ENCODE measurements at regions not wholly inside any gene's neighbourhood (a gene's known extent, or its start where the extent isn't known, plus 50 kb on each side); places are given as distances from the start of the nearest gene placed in this dataset.

GRCh38 chr1:204736836-204737235 lies 51.3 kb upstream of the LRRN2 start:
- Histone ChIP-seq H3K4me1 (no peaks in the 10 kb centered on the region), H3K36me3 (no peaks in the 10 kb centered on the region), H3K27me3 (no peaks in the 10 kb centered on the region), H3K27ac (no peak overlapping the region), H3K4me3 (no peak overlapping the region), H3K9me3 (peaks cover 0 to 4% (median 1%) of the 10 kb centered on the region in 4 donors)
- TF ChIP-seq POLR2AphosphoS5 (IDR thresholded peaks at IDR 0.05) (no peak), CTCF (IDR thresholded peaks at IDR 0.05) (no peak), POLR2A (IDR thresholded peaks at IDR 0.05) (no peak), EP300 (IDR thresholded peaks at IDR 0.05) (no peak)
- intact Hi-C loops (cut with DNase I): no loop called here
- no peak for DNase-seq
- WGBS, 2 donors: 74 to 75% methylated on average over 3 of the region's 3 CpGs

GRCh38 chr1:204738506-204738905 lies 53.0 kb upstream of the LRRN2 start:
- no peak overlapping the region for H3K4me3 ChIP-seq
- 89% methylated on average over 1 of the region's 1 CpG for WGBS, 2 donors
- intact Hi-C loops (cut with DNase I): no loop called here
- DNase-seq: no peak
- H3K4me1 ChIP-seq: no peaks in the 10 kb centered on the region
- H3K27ac ChIP-seq: no peak overlapping the region
- H3K9me3 ChIP-seq: peaks cover 0 to 4% (median 1%) of the 10 kb centered on the region in 4 donors
- TF ChIP-seq POLR2A (IDR thresholded peaks at IDR 0.05) (no peak), POLR2AphosphoS5 (IDR thresholded peaks at IDR 0.05) (no peak), EP300 (IDR thresholded peaks at IDR 0.05) (no peak), CTCF (IDR thresholded peaks at IDR 0.05) (no peak)
- H3K27me3 ChIP-seq: no peaks in the 10 kb centered on the region
- H3K36me3 ChIP-seq: no peaks in the 10 kb centered on the region

GRCh38 chr1:204740354-204740753 lies 54.8 kb upstream of the LRRN2 start:
- DNase-seq: no peak
- no peak for TF ChIP-seq CTCF (IDR thresholded peaks at IDR 0.05)
- no peak for TF ChIP-seq EP300 (IDR thresholded peaks at IDR 0.05)
- no peak for TF ChIP-seq POLR2A (IDR thresholded peaks at IDR 0.05)
- TF ChIP-seq POLR2AphosphoS5 (IDR thresholded peaks at IDR 0.05): no peak
- intact Hi-C loops (cut with DNase I): no loop called here
- H3K27me3 ChIP-seq: no peaks in the 10 kb centered on the region
- H3K9me3 ChIP-seq: peaks cover 0 to 4% (median 1%) of the 10 kb centered on the region in 4 donors
- H3K4me3 ChIP-seq: no peak overlapping the region
- no peak overlapping the region for H3K27ac ChIP-seq
- no peaks in the 10 kb centered on the region for H3K36me3 ChIP-seq
- no peaks in the 10 kb centered on the region for H3K4me1 ChIP-seq

GRCh38 chr1:204741440-204741839 lies 55.9 kb upstream of the LRRN2 start:
- no peak for DNase-seq
- H3K36me3 ChIP-seq: no peaks in the 10 kb centered on the region
- WGBS, 2 donors: 80 to 82% methylated on average over 1 of the region's 1 CpG
- no peaks in the 10 kb centered on the region for H3K4me1 ChIP-seq
- H3K9me3 ChIP-seq: peaks cover 0 to 4% (median 1%) of the 10 kb centered on the region in 4 donors
- no peak overlapping the region for H3K27ac ChIP-seq
- H3K4me3 ChIP-seq: no peak overlapping the region
- H3K27me3 ChIP-seq: no peaks in the 10 kb centered on the region
- intact Hi-C loops (cut with DNase I): no loop called here
- no peak for TF ChIP-seq CTCF (IDR thresholded peaks at IDR 0.05)
- no peak for TF ChIP-seq POLR2A (IDR thresholded peaks at IDR 0.05)
- no peak for TF ChIP-seq POLR2AphosphoS5 (IDR thresholded peaks at IDR 0.05)
- no peak for TF ChIP-seq EP300 (IDR thresholded peaks at IDR 0.05)

- intact Hi-C loops (cut with DNase I): no loop called here
- DNase-seq: no peak
- 86 to 87% methylated on average over 8 of the region's 8 CpGs for WGBS, 2 donors
Observed at GRCh38 chr1:204742676-204743251, 57.2 kb upstream of the LRRN2 start.

More at GRCh38 chr1:204742676-204743251, 57.2 kb upstream of the LRRN2 start:
- H3K4me1 ChIP-seq: no peaks in the 10 kb centered on the region
- H3K36me3 ChIP-seq: no peaks in the 10 kb centered on the region
- no peak overlapping the region for H3K27ac ChIP-seq
- H3K27me3 ChIP-seq: no peaks in the 10 kb centered on the region
- H3K9me3 ChIP-seq: peaks cover 0 to 4% (median 1%) of the 10 kb centered on the region in 4 donors
- H3K4me3 ChIP-seq: no peak overlapping the region
- TF ChIP-seq EP300 (IDR thresholded peaks at IDR 0.05): no peak
- no peak for TF ChIP-seq CTCF (IDR thresholded peaks at IDR 0.05)
